HepG2 (cell line): ENCODE measurements at regions not wholly inside any gene's neighbourhood (a gene's known extent, or its start where the extent isn't known, plus 50 kb on each side); places are given as distances from the start of the nearest gene placed in this dataset.

Experiments
- ATAC-seq: fragments of 200-7000 bp; cut with Tn5 transposase; 3 replicates; pipeline ENCODE4 v1.9.1; 2020; ENCODE audit warnings: mild to moderate bottlenecking, moderate library complexity
- BruUV-seq: library from RNA; stranded (reverse); fragments of 400-500 nt; replicated peaks from 2 replicates; lab custom pipeline; 2021; lab: Mats Ljungman, UMichigan
- CTCF ChIA-PET: fragments of 300-600 bp; formaldehyde crosslinking; extraction: SDS; loops from one replicate; lab custom pipeline; 2021; ENCODE audit warnings: low total read pairs, inconsistent platforms, low intra/inter-chr PET ratio; lab: Yijun Ruan, JAX
- POLR2A ChIA-PET: fragments of 350-600 bp; sonication (Branson Sonifier 250); formaldehyde crosslinking; loops from one replicate; lab custom pipeline; 2020; ENCODE audit warnings: antibody characterized with exemption, inconsistent platforms; lab: Yijun Ruan, JAX
- DNase-seq: peaks from one replicate; pipeline ENCODE4 v3.0.0-alpha.2; 2015; ENCODE audit warnings: low spot score
- FAIRE-seq: peaks from 3 replicates; lab custom pipeline; 2011; peaks lifted over from hg19 to GRCh38; lab: Jason Lieb, UNC
- H2AFZ ChIP-seq: one replicate; pipeline ENCODE4 v1.6.1; 2011; ENCODE audit warnings: low read length, inconsistent platforms
- H3K27ac ChIP-seq: fragments of 300-600 bp; 3 replicates; pipeline ENCODE4 v1.8.0; 2011; ENCODE audit warnings: mixed run types, mild to moderate bottlenecking, mixed read lengths, low read length, inconsistent platforms; ENCODE audit not compliant: insufficient read depth; ENCODE audit errors: extremely low read length
- H3K27me3 ChIP-seq, 2 experiments: fragments of 200-600 bp in 1 of 2; 2 replicates in 1 of 2; 3 replicates in 1 of 2; pipeline versions ENCODE4 v1.6.0 to v1.8.0; 2011; ENCODE audit warnings: low read length in 2 of 2, mild to moderate bottlenecking in 2 of 2, moderate library complexity in 2 of 2, inconsistent platforms in 1 of 2; ENCODE audit not compliant: insufficient read depth in 2 of 2, control insufficient read depth in 1 of 2
- H3K36me3 ChIP-seq, 2 experiments: fragments of 200-600 bp in 1 of 2; replicated peaks in 1 of 2; 2 replicates in 1 of 2; 3 replicates in 1 of 2; pipeline versions ENCODE4 v1.5.1 to v1.8.0; 2011; ENCODE audit warnings: low read length in 2 of 2, inconsistent platforms in 1 of 2; ENCODE audit not compliant: insufficient read depth in 2 of 2, control insufficient read depth in 1 of 2
- H3K4me1 ChIP-seq: 2 replicates; pipeline ENCODE4 v1.5.1; 2012; ENCODE audit warnings: low read length, inconsistent platforms; ENCODE audit not compliant: insufficient read depth
- H3K4me2 ChIP-seq: 2 replicates; pipeline ENCODE4 v1.6.0; 2011; ENCODE audit warnings: low read depth, low read length, inconsistent platforms
- H3K4me3 ChIP-seq, 3 experiments: fragments of 200-600 bp in 1 of 3; sonication (generic), shearing (Covaris generic) in 1 of 3; replicated peaks in 1 of 3; 2 replicates each; pipeline ENCODE4 v1.5.1; 2011 to 2016; ENCODE audit warnings: low read length in 3 of 3, inconsistent platforms in 2 of 3, low read depth in 2 of 3, mild to moderate bottlenecking in 2 of 3, control low read depth in 1 of 3, mixed read lengths in 1 of 3; ENCODE audit not compliant: insufficient read depth in 1 of 3
- H3K79me2 ChIP-seq: one replicate; pipeline ENCODE4 v1.6.1; 2011; ENCODE audit warnings: low read length, inconsistent platforms; ENCODE audit not compliant: insufficient read depth
- H3K9ac ChIP-seq: 2 replicates; pipeline ENCODE4 v1.6.0; 2011; ENCODE audit warnings: mild to moderate bottlenecking, low read depth, low read length, inconsistent platforms; ENCODE audit not compliant: insufficient read depth
- H3K9me3 ChIP-seq: 2 replicates; pipeline ENCODE4 v1.5.1; 2012; ENCODE audit warnings: mild to moderate bottlenecking, low read length
- H4K20me1 ChIP-seq: 2 replicates; pipeline ENCODE4 v1.6.0; 2011; ENCODE audit warnings: inconsistent platforms, mild to moderate bottlenecking, low read length, moderate library complexity; ENCODE audit not compliant: insufficient read depth
- BORCS8-MEF2B ChIP-seq: sonication (generic); formaldehyde crosslinking; IDR thresholded peaks from 2 replicates; pipeline ENCODE4 v1.8.0; 2022; ENCODE audit warnings: mild to moderate bottlenecking, missing genetic modification reagents
- CC2D1A ChIP-seq: sonication (generic); formaldehyde crosslinking; IDR thresholded peaks from 2 replicates; pipeline ENCODE4 v1.8.1; 2023; ENCODE audit warnings: mild to moderate bottlenecking, missing genetic modification reagents
- HMG20A ChIP-seq: IDR thresholded peaks from 2 replicates; pipeline ENCODE4 v1.6.1; 2016; ENCODE audit warnings: borderline replicate concordance
- KAT8 ChIP-seq: IDR thresholded peaks from 2 replicates; pipeline ENCODE4 v1.6.1; 2016; ENCODE audit warnings: missing genetic modification reagents, missing compliant biosample characterization
- NR2F1 ChIP-seq, 2 experiments: fragments of 450-650 bp in 1 of 2; formaldehyde crosslinking in 1 of 2; IDR thresholded peaks; 2 replicates each; pipeline versions ENCODE4 v1.5.0 to v1.6.1; 2016 to 2020; ENCODE audit warnings: mild to moderate bottlenecking in 1 of 2, missing compliant biosample characterization in 1 of 2, missing genetic modification reagents in 1 of 2, moderate library complexity in 1 of 2
- PAX8 ChIP-seq: sonication (generic); formaldehyde crosslinking; IDR thresholded peaks from 2 replicates; pipeline ENCODE4 v1.8.0; 2022; ENCODE audit warnings: mild to moderate bottlenecking, missing genetic modification reagents, borderline replicate concordance
- TMF1 ChIP-seq: sonication (generic); formaldehyde crosslinking; IDR thresholded peaks from 2 replicates; pipeline ENCODE4 v1.8.1; 2022; ENCODE audit warnings: low read depth, missing genetic modification reagents
- ZFP36L2 ChIP-seq: sonication (generic); formaldehyde crosslinking; IDR thresholded peaks from 2 replicates; pipeline ENCODE4 v1.4.0; 2020; ENCODE audit warnings: missing genetic modification reagents
- ZNF260 ChIP-seq: sonication (generic); formaldehyde crosslinking; IDR thresholded peaks from 2 replicates; pipeline ENCODE4 v1.4.0; 2020; ENCODE audit warnings: missing genetic modification reagents, low read depth, mild to moderate bottlenecking, borderline replicate concordance
- ZNF430 ChIP-seq: sonication (generic); formaldehyde crosslinking; IDR thresholded peaks from 2 replicates; pipeline ENCODE4 v1.9.0; 2021; ENCODE audit warnings: mild to moderate bottlenecking, missing genetic modification reagents
- ZNF496 ChIP-seq: sonication (generic); formaldehyde crosslinking; IDR thresholded peaks from 2 replicates; pipeline ENCODE4 v1.8.1; 2023; ENCODE audit warnings: mild to moderate bottlenecking, moderate library complexity, missing genetic modification reagents; ENCODE audit not compliant: insufficient replicate concordance
- ZNF577 ChIP-seq: sonication (generic); formaldehyde crosslinking; IDR thresholded peaks from 2 replicates; pipeline ENCODE4 v1.4.0; 2020; ENCODE audit warnings: mild to moderate bottlenecking, low read depth, missing genetic modification reagents, borderline replicate concordance
- ZNF761 ChIP-seq: sonication (generic); formaldehyde crosslinking; conservative IDR thresholded peaks from 2 replicates; pipeline ENCODE4 v1.4.0; 2020; ENCODE audit warnings: mild to moderate bottlenecking, missing genetic modification reagents
- ZNF773 ChIP-seq: sonication (generic); formaldehyde crosslinking; IDR thresholded peaks from 2 replicates; pipeline ENCODE4 v1.4.0; 2020; ENCODE audit warnings: missing genetic modification reagents, borderline replicate concordance
- WGBS: methylation state at CpG from one replicate; pipeline ENCODE4 v1.1.6; 2017; ENCODE audit warnings: low lambda C conversion rate; 5-methylcytosine and 5-hydroxymethylcytosine counted together
- in situ Hi-C: cut with HindIII; loops from 2 replicates; pipeline ENCODE4 v1.10.0; 2017; ENCODE audit warnings: low pct_unique_long_range_greater_than_20kb; ENCODE audit not compliant: extremely low pct_ligation_motif_present
- intact Hi-C: fragments of 100-400 bp; cut with micrococcal nuclease; formaldehyde crosslinking; loops from one replicate; pipeline ENCODE4 v1.10.0; 2022; ENCODE audit not compliant: unreplicated experiment
- TF ChIP-seq, protein P1 (sequence below): sonication (generic); formaldehyde crosslinking; IDR thresholded peaks from 2 replicates; pipeline ENCODE4 v1.5.0; 2020; ENCODE audit warnings: mild to moderate bottlenecking, missing genetic modification reagents
- TF ChIP-seq, protein P2 (sequence below): sonication (generic); formaldehyde crosslinking; IDR thresholded peaks from 2 replicates; pipeline ENCODE4 v1.4.0; 2020; ENCODE audit warnings: missing genetic modification reagents
- TF ChIP-seq, protein P3 (sequence below): sonication (generic); formaldehyde crosslinking; IDR thresholded peaks from 2 replicates; pipeline ENCODE4 v1.4.0; 2020; ENCODE audit warnings: missing genetic modification reagents, borderline replicate concordance

DNA sequence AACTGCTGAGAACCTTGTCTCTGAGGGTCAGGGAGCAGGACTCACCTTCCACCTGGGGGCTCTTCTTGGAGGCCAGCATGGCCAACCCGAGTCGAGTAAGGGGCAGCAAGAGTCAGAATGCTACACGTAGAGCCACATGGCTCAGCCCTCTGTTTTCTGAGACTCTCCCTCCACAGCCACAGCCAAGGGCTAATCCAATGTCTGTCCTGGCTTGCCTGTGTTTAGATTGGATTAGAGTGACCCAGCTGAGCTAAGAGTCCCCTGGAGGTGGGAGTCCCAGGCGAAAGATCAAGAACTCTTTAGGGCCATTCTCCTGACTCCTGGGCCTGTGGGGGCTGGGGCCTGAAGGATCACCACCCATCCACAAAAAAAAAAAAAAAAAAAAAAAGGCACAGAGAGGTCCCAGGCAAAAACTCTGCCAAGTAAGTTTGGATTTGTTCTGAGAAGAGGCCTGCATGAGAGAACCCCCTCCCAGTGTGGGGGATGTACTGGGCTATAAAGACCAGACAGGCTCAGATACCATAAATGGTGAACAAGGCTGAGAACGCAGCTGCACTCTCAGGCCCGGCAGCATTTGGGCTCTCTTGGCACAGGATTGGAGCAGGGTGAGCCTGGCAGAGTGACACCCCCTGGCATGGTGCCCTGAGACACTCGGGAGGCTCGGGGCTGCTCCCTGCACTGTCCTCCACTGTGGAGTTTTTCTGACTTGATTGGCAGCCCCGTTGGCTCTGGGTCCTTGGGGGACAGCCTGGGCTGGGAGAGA is 88.0 kb upstream of the OSBPL11 start:
- CTCF ChIA-PET = interaction anchor here (2.5 kb wide), 1 partner anchor 60 kb away, joined by 14 read pairs; no protein-coding TSS in a partner anchor
- 27% methylated on average over 3 of the region's 9 CpGs for WGBS
- no peak overlapping the region for H3K27ac ChIP-seq
- intact Hi-C loops = no loop called here
- no peak overlapping the region for H3K9ac ChIP-seq
- TF ChIP-seq, protein P1, sequence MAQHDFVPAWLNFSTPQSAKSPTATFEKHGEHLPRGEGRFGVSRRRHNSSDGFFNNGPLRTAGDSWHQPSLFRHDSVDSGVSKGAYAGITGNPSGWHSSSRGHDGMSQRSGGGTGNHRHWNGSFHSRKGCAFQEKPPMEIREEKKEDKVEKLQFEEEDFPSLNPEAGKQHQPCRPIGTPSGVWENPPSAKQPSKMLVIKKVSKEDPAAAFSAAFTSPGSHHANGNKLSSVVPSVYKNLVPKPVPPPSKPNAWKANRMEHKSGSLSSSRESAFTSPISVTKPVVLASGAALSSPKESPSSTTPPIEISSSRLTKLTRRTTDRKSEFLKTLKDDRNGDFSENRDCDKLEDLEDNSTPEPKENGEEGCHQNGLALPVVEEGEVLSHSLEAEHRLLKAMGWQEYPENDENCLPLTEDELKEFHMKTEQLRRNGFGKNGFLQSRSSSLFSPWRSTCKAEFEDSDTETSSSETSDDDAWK (CRISPR knock-in tag) = no peak
- TF ChIP-seq BORCS8-MEF2B (CRISPR knock-in tag) (no peak), ZNF577 (CRISPR knock-in tag) (no peak), ZNF761 (CRISPR knock-in tag) (no peak), ZFP36L2 (no peak), TMF1 (CRISPR knock-in tag) (no peak), ZNF430 (CRISPR knock-in tag) (no peak), ZNF260 (CRISPR knock-in tag) (no peak), ZNF496 (no peak), CC2D1A (CRISPR knock-in tag) (no peak), ZNF773 (CRISPR knock-in tag) (no peak), KAT8 (no peak), PAX8 (CRISPR knock-in tag) (no peak), HMG20A (CRISPR knock-in tag) (no peak), NR2F1 (CRISPR knock-in tag; IDR thresholded peaks at IDR 0.05) (no peak)
- TF ChIP-seq, protein P2, sequence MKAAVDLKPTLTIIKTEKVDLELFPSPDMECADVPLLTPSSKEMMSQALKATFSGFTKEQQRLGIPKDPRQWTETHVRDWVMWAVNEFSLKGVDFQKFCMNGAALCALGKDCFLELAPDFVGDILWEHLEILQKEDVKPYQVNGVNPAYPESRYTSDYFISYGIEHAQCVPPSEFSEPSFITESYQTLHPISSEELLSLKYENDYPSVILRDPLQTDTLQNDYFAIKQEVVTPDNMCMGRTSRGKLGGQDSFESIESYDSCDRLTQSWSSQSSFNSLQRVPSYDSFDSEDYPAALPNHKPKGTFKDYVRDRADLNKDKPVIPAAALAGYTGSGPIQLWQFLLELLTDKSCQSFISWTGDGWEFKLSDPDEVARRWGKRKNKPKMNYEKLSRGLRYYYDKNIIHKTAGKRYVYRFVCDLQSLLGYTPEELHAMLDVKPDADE = no peak
- TF ChIP-seq, protein P3, sequence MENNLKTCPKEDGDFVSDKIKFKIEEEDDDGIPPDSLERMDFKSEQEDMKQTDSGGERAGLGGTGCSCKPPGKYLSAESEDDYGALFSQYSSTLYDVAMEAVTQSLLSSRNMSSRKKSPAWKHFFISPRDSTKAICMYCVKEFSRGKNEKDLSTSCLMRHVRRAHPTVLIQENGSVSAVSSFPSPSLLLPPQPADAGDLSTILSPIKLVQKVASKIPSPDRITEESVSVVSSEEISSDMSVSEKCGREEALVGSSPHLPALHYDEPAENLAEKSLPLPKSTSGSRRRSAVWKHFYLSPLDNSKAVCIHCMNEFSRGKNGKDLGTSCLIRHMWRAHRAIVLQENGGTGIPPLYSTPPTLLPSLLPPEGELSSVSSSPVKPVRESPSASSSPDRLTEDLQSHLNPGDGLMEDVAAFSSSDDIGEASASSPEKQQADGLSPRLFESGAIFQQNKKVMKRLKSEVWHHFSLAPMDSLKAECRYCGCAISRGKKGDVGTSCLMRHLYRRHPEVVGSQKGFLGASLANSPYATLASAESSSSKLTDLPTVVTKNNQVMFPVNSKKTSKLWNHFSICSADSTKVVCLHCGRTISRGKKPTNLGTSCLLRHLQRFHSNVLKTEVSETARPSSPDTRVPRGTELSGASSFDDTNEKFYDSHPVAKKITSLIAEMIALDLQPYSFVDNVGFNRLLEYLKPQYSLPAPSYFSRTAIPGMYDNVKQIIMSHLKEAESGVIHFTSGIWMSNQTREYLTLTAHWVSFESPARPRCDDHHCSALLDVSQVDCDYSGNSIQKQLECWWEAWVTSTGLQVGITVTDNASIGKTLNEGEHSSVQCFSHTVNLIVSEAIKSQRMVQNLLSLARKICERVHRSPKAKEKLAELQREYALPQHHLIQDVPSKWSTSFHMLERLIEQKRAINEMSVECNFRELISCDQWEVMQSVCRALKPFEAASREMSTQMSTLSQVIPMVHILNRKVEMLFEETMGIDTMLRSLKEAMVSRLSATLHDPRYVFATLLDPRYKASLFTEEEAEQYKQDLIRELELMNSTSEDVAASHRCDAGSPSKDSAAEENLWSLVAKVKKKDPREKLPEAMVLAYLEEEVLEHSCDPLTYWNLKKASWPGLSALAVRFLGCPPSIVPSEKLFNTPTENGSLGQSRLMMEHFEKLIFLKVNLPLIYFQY (CRISPR knock-in tag) = no peak
- FAIRE-seq = no peak
- no peaks in the 10 kb centered on the region for H3K27me3 ChIP-seq
- POLR2A ChIA-PET = interaction anchor here (0.6 kb wide), 1 partner anchor 36 kb away, joined by 4 read pairs; no protein-coding TSS in a partner anchor
- ATAC-seq = no peak; the same call in 2 of the 3 replicates
- no peaks in the 10 kb centered on the region for H4K20me1 ChIP-seq
- H3K4me2 ChIP-seq = no peak overlapping the region
- no peaks in the 10 kb centered on the region for H3K36me3 ChIP-seq
- H3K79me2 ChIP-seq = no peaks in the 10 kb centered on the region
- DNase-seq = no peak
- in situ Hi-C loops = no loop called here
- H3K4me1 ChIP-seq = peaks cover 6% of the 10 kb centered on the region; the same call in 1 of the 2 replicates
- H3K9me3 ChIP-seq = no peaks in the 10 kb centered on the region
- no peak overlapping the region for H2AFZ ChIP-seq
- H3K4me3 ChIP-seq = no peak overlapping the region
- no TSS peak for BruUV-seq
